Vagina (tissue), 2 donors: ENCODE measurements at regions not wholly inside any gene's neighbourhood (a gene's known extent, or its start where the extent isn't known, plus 50 kb on each side); places are given as distances from the start of the nearest gene placed in this dataset.

ENCODE experiments used
- POLR2A ChIP-seq, 2 donors: fragments of 450-650 bp; IDR thresholded peaks; one replicate each; pipeline ENCODE4 v1.6.1; 2017; ENCODE audit warnings: antibody characterized with exemption in 2 of 2, mild to moderate bottlenecking in 2 of 2, moderate library complexity in 2 of 2
- POLR2AphosphoS5 ChIP-seq, 2 donors: sonication (generic); formaldehyde crosslinking; IDR thresholded peaks; one replicate each; pipeline ENCODE4 v1.9.0; 2017; ENCODE audit warnings: antibody characterized with exemption in 2 of 2, mild to moderate bottlenecking in 2 of 2, low read depth in 1 of 2; ENCODE audit not compliant: insufficient read depth in 1 of 2
- TF ChIP-seq, protein P1 (sequence below), 3 experiments: fragments of 450-650 bp in 2 of 3; fragments of 200-600 bp in 1 of 3; sonication (generic) in 1 of 3; IDR thresholded peaks; one replicate each; pipeline ENCODE4 v1.5.1; 2017 to 2019; ENCODE audit warnings: antibody characterized with exemption in 3 of 3, mild to moderate bottlenecking in 2 of 3, moderate library complexity in 2 of 3

DNA sequence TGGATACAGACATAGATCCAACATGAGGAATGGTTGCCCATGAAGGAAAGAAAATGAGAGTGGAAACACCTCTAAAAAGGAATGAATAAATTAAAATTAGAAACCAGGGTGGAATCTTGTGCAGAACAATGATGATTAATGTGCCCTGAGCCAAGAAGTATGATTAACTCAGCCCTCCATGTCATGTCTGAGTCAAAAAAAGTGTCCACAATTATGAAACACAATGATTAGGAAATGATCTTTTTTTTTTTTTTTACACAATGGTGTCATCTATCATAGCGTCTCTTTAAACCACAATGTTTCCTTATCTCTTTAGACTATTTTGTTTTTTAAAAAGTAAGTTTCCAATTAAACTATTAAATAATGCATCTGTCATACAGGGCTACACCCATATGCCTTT lies 78.9 kb upstream of the RAB4A start:
- TF ChIP-seq, protein P1, sequence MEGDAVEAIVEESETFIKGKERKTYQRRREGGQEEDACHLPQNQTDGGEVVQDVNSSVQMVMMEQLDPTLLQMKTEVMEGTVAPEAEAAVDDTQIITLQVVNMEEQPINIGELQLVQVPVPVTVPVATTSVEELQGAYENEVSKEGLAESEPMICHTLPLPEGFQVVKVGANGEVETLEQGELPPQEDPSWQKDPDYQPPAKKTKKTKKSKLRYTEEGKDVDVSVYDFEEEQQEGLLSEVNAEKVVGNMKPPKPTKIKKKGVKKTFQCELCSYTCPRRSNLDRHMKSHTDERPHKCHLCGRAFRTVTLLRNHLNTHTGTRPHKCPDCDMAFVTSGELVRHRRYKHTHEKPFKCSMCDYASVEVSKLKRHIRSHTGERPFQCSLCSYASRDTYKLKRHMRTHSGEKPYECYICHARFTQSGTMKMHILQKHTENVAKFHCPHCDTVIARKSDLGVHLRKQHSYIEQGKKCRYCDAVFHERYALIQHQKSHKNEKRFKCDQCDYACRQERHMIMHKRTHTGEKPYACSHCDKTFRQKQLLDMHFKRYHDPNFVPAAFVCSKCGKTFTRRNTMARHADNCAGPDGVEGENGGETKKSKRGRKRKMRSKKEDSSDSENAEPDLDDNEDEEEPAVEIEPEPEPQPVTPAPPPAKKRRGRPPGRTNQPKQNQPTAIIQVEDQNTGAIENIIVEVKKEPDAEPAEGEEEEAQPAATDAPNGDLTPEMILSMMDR (IDR thresholded peaks at IDR 0.05), result no peak
- TF ChIP-seq POLR2A (IDR thresholded peaks at IDR 0.05), result no peak
- TF ChIP-seq POLR2AphosphoS5 (IDR thresholded peaks at IDR 0.05; ENCODE audit: insufficient read depth in 1 of 2, low read depth in 1 of 2), result peak in 1 of 2 donors; percentile 14
